Activated T-helper 1 cell treated with anti-CD3 and anti-CD28 coated beads, Interleukin-2, amount 50 U/mL, for 16 hours (primary cell): ENCODE measurements at regions not wholly inside any gene's neighbourhood (a gene's known extent, or its start where the extent isn't known, plus 50 kb on each side); places are given as distances from the start of the nearest gene placed in this dataset.
"Not testable (repeated sequence)": the region's sequence is repeated elsewhere in the genome, so short reads cannot be mapped to it uniquely, and the experiment has no call there.

Experiments used
- DNase-seq, 2 donors: peaks; one replicate each; pipeline ENCODE4 v3.0.0-alpha.2; 2020; ENCODE audit warnings: low read depth in 1 of 2, low spot score in 1 of 2

DNA sequence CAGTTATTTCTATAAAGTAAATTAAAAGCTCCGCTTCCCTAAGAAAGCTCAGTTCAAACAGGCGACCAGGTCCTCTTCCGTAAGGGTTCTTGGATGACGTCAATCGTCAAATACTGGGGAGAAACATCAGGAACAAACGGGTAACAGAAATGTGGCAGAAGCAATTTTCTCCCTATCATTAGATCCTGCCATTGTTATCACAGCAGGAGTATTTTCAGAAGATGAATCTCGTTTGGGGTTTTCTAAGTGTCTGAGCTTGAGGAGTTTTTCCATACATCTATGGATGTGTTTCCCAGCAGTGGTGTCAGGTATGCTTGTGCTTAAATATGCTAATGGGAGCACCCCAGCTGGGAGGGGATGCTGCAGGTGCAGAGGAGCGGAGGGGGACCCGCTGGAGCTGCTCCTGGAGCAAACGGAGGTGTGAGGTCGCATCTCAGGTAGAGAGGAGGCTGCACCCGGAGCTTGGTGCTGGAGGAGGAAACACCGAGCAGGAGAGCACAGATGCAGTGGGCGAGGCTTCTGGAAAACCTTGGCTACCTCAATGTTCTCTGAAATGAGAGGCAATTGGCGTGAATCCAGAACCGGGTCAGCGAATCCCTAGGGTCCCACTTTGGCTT is 795.5 kb downstream of the AACS start:
- DNase-seq: no peak

DNA sequence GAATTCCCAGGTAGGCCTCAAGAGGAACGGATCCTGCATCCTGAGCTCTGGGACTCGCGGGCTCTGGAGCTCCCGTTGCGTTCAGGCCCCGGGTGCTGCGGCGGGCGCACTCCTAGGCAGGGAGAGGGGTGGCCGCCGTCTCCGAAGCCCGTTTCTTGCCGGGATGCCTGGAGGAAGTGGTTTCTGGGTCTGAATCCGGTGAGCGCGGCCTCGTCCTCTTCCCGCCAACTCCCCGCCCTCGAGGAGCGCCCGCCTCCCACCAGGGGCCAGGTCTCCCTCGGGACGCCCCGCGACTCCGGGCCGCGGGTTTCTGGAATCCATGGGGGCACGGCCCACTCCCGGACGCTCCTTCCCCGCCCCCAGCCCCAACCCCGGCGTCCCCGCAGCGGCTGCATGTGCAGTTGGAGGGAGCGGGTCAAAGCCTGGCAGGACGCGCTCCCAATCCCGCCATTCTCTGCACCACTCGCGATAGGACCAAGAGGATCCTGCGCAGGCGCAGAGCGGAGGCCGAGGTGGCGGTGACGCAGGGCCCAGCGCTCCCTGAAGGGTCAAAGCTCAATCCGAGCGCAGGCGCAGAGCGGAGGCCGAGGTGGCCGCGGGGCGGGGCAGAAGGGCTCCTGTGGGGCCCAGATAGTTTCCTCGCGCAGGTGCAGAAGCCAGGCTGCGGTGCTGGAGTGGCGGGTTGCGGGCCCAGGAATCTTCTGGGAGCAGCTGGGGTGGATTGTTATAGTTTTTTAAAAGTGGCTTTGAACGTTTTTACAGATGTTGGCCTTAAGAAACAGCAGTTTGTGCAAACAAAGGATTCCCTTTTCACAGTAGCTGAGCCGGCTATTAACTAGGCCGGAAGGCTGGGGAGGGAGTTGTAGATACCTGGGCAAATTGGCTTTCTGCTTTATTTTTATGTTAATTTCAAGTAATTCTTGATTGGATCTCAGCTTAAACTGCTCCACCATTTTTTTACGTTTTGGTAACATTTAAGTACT is 796.4 kb downstream of the AACS start:
- no peak for DNase-seq

DNA sequence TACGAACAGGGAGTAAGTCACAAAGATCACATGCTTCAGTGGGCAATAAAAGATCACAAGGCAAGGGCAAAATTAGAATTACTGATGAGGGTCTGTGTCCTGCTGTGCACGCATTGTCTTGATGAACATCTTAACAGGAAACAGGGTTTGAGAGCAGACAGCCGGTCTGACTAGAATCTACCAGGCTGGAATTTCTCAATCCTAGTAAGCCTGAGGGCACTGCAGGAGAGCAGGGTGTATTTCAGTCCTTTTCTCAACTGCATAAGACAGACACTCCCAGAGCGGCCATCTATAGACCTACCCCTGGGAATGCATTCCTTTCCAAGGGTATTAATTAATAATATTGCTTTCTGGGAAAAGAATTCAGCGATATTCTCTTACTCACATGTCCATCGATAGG is 800.0 kb downstream of the AACS start:
- DNase-seq: not testable (repeated sequence)

DNA sequence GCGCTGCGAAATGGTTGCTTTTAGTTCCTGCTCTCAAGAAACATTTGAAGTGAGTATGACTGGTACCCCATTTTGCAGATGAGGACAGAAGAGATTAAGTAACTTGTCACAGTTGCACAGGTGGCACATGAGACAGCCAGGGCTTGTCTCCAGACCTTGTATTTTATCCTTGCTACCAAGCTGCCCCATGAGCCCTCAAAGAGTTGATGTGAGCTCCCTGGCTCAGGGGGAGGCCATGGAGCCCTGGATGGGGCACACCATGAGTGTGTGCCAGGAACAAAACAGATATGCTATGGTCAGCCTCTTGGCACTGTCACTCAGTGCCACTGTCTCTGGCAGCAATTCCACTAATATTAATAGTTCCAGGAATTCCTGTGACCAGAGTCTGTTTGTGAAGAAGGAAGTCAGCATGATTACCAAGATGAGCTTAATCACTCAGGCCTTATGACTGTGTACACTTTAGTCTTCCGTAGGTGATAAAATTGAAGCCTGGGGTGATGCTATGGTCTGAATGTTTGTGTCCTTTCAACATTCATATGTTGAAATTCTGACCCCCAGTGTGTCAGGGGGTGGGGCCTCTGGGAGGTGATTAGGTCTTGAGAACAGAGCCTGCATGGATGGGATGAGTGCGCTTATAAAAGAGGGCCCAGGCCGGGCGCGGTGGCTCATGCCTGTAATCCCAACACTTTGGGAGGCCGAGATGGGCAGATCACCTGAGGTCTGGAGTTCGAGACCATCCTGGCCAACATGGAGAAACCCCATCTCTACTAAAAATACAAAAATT is 806.8 kb downstream of the AACS start:
- DNase-seq: no peak

DNA sequence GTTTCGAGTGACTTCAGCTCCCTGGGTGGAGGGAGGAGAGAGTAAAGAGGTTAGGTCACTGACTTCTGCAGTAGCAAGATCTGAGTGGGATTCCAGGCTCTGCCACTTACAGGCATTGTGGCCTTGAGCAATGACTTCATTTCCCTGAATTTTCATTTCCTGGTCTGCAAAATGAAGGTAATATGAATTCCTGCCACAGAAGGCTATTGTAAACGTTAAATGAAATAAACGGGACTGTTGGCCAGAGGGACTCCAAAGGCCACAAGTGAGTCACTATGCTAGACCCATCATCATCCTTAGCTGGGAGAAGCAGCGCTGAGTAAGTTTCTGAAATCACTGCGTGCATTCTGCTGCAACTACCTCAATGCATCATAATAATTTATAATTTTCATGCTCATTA is 807.8 kb downstream of the AACS start:
- DNase-seq: no peak

DNA sequence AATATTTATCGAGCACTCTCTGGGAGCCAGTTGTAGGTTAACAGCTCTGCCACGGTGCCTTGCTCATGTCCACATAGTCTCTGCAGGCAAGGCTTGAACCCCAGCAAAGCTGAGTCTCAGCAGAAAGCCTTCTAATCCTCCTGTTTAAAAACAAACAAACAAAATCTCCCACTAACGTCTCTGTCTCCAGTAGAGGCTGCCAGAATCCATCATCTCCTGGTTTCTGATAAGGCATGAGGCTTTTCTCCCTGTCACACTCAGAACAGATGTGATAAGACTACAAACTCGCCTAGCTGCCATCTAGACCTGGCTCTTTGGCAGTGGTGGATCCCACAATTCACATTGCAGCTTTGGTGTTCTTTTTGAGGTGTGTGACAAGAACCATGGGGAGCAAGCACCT is 813.2 kb downstream of the AACS start:
- DNase-seq: no peak

DNA sequence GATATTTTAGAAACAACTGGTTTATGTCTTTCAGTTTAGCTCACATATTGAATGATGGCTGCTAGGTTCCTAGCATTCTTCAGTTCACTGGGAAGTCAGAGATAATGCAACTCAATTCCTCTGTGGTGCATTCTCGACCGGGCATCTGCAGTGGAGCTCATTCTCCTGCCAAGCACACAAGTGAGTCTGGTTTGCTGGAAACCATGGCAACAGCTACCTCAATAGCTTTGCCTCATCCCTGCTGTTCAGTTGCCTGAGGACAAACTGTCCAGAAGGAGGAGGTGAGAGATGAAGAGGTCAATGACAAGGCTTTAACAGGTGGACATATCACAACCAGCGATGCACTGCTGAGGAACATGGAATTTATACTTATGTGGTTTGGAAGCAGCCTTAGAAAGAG is 816.9 kb downstream of the AACS start:
- DNase-seq: no peak

DNA sequence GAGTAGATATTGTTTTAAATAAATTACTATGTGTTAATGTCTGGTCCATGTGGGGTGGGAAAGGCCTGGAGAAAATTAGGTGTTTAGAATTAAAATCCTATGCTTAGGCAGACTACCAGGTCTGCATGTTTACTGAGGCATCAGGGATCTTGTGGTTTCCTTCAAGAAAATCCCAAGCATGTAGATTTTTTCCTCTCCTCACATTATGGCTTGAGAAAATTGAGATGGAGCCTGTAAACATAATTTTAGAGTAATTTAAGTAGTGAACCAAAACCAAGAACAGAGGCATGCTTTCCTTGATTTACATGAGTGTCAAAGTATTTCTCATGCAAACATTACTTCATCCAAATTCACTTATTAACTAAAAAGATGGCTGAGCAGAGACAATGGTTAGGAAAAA is 823.7 kb downstream of the AACS start:
- DNase-seq: no peak

DNA sequence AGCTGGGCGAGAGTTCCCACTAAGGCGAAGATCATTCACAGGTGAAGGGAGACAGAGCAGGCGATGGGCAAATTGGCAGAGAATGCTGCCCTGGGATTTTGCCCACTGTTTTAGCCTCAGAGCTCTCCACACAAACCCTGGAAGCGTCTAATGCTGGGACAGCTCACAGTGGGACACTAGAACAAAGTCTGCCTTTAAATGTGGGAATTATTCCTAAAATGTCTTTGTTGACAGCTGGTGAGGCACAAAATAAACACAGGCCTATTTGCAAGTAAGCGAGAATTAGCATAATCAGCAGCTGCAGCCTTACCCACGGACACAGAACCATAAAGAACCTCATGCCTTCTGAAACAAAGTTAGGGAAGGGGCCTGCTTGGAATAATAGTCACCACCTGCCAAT is 824.5 kb downstream of the AACS start:
- DNase-seq: no peak

DNA sequence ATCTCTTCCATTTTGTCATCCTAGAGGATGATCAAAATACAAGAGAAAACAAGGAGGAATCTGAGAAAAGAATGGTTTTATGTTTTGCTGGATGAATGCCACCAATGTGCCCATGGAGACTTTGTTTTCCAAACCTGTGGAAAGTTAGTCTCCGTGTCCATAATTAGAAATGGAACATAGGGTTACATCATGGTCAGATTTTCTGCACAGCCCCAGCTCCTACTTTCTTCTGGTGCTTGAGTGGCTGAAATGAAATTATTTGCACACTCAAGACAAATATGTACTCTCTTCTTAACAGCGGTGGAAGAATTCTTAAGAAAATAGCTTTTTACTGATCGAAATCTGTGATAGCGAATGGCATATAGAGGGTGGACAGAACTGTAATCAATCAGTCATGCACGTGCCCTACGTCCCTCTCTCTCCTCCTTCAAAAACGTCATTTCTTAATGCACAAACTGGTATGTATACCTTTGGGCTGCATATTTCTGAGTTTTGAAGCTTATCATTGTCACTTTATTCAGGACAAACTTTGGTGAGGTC is 825.2 kb downstream of the AACS start:
- DNase-seq: no peak

DNA sequence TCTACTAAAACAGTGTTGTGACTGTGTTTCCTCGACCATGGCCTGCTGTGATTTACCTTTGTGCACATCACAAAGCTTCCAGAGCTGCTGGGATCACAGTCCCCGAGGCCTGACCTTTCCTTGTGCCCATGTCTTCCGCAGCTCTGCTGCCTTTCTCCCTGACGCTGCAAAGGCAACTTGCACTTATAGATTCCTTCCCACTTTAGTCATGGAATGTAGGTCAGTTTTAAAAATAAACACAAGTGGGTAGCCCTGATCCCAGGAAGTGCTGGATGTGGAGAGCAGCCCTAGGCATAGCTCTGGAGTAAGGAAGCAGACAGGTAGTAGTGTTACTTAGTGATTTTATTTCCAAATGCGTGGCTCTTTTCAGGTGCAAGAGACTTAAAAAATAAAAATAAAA is 825.7 kb downstream of the AACS start:
- no peak for DNase-seq

DNA sequence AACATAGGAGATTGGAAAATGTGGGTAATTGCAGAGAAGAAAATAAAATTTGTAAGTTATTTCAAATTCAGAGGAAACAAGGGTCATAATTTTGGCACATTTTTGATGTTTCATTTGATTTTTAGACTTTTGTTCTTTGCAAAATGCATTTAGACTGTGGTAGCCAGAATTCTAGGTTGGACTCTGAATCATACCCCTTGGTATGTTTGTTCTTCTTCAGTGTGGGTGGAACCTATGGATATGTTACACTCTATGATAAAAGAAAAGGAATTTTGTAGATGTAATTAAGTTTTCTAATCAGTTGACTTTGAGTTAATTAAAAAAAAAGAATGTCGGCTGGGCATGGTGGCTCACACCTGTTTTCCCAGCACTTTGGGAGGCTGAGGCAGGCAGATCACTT is 827.0 kb downstream of the AACS start:
- DNase-seq: no peak

DNA sequence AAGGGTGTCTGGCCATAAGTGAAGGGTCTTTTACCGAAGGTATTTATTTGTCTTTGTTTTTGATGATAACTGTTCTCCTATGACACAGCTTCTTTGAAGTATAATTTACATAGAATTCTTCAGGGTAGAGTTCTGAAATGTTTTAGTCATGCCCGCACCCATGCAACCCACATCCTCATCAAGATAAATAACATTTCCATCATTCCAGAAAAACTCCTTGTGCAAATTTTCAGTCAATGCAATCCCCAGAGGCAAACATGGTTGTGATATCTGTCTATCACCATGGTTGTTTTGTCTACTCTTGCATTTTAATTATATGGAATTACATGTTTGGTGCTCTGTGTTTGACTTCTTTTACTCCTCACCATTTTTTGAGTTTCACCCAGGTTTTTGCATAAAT is 837.8 kb downstream of the AACS start:
- DNase-seq: no peak

DNA sequence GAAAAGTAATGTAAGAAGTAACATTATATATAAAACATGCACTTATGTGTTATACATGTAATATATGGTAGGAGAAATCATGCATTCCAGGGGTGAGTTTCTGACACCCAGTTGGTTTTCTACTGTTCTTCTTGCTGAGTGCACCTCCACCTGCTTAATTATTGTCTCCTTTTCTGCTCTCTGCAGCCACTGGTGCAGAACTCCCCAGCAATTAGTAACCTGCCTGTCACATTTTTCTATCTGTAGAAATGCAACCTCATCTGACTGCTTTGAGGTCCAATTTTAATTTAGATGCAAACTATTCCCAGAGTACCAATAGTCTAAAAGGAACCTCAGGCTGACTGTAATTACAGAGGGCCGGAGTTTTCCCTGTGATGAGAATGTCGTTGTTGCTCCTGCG is 842.1 kb downstream of the AACS start:
- no peak for DNase-seq

DNA sequence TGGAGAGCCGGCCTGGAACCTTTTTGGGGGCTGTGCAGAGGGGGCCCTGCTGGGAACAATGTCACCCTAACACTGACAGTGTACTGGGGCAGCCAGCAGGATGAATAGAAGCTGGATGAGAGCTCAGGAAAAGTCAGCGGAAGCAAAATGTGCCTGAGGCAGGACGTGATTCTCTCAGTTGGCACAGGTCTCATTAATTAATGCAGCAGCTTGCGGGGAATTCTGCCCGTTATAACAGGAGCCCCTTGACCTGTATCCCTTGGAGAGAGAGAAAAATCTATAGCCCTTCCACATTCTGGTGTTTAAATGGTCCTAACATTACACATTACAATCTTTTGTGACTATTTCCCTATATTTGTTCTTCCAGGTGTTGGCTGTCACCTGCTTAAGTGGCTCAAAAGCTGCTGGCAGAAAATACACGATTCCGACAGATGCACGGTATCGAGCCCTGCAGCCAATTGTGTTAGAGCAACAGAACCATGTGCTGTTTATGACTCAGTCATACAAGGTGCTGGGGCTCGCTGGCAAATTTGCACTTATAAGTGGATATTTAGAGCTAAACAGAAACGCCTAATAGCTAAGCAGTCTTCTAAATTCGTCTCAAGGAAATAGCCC is 854.7 kb downstream of the AACS start:
- DNase-seq: no peak

DNA sequence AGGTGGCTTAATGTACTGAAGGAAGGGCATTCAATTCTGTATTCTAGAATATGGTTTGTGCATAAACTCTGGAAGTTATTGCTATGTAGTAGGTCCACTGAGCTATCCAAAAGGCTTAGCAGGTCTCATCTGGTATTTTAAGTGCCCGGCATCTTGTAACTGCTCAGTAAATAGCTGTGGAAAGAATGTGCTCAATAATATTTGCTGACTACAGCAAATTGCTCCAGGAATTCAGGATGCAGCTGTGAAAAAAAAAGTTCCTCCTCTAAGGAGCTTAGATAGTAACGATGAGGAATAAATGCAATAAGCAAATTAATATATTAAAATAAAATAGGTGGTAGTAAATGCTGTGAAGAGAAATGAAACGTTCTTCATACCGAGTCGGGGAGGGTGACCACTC is 857.1 kb downstream of the AACS start:
- DNase-seq: no peak

DNA sequence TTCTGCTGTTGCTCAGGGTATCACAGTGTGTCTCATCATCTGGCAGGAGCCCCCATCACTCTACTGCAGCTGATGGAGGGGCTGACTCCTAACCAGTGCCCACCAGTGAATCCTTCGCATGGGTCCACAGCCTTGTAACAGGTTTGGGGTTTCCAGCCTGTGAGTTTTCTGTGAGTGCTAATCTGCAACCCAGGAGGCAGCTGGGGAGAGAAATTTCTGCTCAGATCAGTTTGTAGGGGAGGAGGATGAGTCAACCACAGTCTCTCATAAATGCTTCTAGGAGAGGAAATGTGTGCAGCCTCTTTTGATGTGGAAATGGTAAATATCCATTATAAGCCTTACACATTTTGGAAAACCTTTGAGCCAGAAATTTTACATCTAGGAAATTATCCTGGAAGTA is 871.3 kb downstream of the AACS start:
- DNase-seq: no peak

DNA sequence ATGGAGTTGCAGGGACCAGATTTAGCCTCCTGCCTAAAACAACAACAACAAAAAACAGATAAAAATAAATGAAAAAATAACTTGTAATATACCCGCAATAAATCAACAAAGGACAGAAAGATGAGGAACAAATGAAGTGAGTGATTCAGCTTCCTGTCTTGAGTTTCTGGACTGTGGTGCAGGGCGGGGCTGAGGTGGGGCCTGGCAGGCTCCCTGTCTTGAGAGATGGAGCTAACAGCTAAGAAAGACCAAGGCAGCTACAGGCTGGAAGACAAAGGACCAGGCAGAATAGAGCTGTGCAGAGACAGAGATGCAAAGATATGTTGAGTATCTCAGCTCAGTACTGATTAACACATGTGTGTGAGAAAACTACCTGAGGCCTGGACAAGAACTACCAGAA is 879.2 kb downstream of the AACS start:
- DNase-seq: no peak

DNA sequence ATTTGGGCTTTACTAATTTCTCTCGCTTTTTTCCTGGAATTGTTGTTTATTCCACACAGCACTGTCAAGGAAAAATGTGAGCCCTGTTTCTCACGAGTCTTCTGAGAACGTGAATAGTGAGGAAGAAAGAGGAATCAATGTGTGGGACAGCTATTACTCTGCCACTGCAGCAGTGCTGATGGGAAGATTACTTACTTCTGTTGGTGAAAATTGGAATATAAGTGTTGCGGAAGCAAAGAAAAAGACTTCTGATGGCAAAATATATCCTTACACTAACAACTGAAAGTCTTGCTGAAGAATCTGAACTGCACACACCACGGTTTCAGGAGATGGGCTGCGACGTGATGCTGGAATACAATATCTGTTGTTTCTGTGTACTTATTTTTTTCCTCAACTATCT is 884.2 kb downstream of the AACS start:
- DNase-seq: no peak

DNA sequence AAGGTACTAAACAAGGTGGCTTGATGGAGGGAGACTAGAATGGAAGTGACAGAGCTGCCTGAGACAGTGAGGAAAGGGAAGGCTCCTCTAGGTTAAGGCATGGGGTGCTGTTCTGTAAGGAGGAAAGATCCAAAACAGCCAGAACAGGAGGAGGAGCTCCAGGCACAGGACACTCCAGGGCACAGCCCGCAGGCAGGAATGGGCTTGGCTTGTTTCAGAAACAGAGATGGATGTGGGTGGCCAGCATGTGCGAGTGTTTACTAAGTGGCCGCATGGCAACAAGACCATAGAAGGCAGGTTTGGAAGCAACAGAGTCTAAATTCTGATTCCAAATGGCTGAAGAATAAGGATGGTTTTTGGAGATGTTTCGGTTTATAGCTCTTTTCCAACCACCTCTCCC is 889.1 kb downstream of the AACS start:
- no peak for DNase-seq

DNA sequence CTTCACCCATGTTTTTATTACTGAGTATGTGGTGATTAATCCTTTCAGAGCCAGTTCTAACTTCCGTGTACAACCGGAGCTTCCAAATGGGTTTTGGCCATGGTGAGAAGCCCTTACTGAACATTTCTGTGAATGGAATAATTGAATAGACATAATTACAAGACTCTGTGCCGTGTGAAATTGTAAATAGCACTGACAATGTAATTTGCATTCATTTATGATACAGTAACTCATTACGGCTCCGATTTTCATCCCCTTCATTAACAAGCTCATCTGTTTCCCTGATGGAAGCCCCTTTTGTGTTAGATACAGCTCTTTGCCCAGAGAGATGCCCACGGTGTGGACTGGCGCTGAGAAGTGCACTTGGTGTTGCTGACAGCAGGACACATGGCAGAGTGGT is 891.0 kb downstream of the AACS start:
- DNase-seq: no peak
